Inferior parietal cortex (tissue), 1 donor: ENCODE measurements at regions not wholly inside any gene's neighbourhood (a gene's known extent, or its start where the extent isn't known, plus 50 kb on each side); places are given as distances from the start of the nearest gene placed in this dataset.

Source experiments
- DNase-seq: peaks from one replicate; pipeline ENCODE4 v3.0.0-alpha.2; 2016; ENCODE audit errors: extremely low spot score

DNA sequence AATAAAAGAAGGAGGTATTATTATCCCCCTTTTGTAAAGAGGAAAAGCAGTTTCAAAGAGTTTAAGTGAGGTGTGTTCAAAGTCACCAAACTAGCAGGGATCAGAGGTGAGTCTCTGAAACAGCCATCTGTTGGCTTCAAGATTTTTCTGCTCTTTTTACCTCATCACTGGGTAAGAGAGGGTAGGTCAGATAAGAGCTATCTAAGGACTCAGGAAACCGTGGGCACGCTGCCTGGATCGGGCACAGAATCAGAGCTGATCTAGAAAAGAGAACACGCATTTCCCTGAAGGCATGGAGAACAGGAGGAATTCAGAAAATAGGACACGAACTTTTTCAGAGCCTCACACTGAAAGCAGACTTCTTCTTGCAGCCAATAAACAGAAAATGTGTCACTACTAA lies 65.8 kb upstream of the LY86 start:
- DNase-seq = no peak

DNA sequence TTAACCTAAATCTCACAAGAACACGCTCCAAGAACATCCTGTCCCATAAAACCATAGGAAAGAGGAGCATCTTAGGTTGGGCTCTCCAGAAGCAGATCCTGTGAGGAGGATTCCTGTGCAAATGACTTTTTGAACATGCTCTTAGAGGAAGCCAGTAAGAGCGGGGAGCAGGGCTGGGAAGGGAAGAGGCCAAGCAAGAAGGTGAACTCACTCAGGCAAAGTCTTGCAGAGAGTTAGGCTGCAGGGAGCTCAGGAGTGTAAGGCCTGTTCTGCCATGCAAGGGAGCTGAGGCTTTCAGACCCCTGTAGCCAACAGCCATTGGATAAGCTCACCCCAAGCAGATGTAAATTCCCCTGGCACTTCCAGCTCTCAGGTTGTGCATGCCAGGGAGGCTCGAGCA lies 63.6 kb upstream of the LY86 start:
- no peak for DNase-seq

DNA sequence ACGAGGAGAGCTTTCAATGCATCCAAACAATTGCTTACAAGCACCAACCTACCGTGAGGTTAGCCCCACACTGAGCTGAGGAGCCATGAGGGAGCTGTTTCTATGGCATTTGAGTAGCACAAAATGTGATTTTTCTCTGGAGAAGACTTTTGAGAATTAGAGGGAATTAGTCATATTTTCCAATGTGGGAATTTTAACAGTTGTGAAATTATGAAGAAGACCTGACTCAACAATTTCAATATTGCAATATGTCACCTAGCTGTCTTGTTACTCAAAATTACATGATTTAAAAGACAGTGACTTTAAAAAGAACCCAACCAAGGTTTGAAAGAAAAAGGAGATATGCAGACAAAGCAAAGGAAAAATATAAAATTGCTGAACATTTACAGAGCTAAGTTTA lies 62.6 kb upstream of the LY86 start:
- DNase-seq = no peak

DNA sequence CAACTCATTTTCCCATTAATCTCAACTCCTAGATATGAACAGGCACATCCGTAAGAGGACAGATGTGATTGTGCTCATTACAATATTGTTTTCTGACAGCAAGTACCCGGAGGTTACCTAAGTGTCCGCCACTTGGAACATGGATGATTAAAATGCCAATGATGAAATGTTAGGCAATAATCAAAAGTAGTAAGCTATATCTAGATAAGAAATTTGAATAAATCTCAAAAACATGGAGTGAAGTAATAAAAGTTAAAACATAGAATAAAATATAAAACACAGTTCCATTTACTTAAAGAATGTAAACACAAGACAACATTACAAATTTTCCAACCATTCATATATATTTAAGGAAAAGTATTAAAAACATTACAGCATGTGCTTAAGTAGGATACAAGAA lies 59.2 kb upstream of the LY86 start:
- DNase-seq = no peak

DNA sequence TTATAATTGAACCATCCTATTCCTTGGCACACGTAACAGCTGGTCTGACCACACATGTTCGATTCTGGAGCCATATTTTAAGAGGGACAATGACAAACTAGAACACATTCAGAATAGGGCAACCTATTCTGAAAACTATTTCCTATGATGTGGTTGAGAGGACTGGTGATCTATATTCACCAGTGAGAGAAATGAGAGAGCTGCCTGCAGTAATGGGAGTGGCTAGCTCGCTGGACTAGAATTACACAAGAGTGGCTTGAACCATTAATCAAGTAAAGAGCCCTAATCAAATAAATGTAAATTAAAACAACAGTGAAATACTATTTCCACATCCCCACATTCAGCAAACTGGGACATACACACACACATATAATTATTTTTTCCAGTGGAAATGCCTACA lies 55.3 kb upstream of the LY86 start:
- no peak for DNase-seq

DNA sequence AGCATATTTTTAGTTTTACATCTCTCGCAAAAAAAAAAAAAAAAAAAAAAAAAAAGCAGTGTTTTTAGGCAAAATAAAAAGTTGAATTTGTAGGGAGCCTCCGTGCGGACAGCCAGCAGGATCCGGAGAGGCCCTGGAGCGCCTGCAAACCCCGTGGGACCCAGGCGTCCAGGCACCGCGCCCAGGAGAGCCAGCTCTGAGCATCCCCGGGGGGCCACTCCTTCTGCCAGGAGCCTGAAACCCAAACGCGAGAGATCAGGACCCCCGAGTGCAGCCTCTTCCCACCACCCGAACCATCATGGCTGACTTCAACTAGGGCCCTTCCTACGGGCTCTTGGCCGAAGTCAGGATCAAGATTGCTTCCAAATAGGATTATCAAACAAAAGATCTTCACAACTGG lies 54.1 kb upstream of the LY86 start:
- DNase-seq = no peak

DNA sequence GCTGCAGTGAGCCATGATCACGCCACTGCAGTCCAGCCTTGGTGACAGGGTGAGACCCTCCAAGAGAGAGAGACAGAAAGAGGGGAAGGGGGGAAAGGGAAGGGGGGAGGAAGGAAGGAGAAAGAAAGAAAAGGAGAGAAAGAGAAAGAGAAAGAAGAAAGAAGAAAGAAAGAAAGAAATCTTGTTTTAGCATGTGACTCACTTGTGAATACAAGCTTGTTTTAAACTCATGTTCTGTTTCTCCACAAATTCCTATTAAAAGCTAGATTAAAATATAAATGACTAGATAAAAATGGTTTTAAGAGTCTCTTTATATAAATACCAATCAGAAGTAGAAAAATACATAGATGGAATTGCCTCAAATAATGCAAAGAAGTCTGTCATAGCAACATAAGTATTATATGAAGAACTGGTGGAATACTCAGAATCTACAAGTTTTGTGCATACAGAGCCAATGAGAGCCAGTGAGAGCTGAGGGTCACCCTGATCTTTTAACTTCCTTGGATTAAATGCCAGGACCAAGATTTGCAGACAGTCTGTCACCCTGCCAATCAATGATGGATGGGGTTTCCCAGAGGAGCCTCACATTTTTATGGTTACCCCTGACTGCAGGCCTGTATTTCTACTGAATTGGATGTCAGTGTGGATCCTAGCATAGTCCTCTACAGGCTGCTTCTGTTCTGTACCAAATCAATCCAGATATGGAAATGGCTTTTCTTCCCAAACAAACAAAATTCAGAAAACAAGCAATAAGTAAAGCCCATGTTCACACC lies 50.8 kb upstream of the LY86 start:
- no peak for DNase-seq

DNA sequence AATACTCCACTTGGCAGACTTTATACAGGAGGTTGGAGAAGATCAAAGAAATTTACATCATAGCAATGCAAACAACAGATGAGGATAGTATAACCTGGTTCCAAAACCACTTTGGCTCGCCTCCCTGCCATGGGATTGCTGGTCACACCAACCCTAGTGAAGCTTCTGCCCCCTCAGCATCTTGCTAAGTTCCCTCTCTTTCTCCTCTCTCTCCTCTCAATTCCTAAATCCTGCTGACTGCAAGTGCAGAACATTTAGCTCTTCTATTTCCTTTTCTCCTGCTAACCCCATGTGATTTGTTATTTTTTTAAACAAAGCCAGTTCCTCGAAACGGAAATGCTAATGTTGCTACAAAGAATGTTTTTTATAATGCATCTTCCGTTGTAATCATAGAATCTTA lies 50.3 kb upstream of the LY86 start:
- DNase-seq = no peak
